C4-2B (cell line): ENCODE measurements at regions not wholly inside any gene's neighbourhood (a gene's known extent, or its start where the extent isn't known, plus 50 kb on each side); places are given as distances from the start of the nearest gene placed in this dataset.

ENCODE experiments used
- CTCF ChIP-seq: fragments of 450-650 bp; conservative IDR thresholded peaks from 2 replicates; pipeline ENCODE4 v1.5.1; 2017; ENCODE audit warnings: mild to moderate bottlenecking
- ZFX ChIP-seq: fragments of 450-650 bp; IDR thresholded peaks from 2 replicates; pipeline ENCODE4 v1.6.1; 2017

DNA sequence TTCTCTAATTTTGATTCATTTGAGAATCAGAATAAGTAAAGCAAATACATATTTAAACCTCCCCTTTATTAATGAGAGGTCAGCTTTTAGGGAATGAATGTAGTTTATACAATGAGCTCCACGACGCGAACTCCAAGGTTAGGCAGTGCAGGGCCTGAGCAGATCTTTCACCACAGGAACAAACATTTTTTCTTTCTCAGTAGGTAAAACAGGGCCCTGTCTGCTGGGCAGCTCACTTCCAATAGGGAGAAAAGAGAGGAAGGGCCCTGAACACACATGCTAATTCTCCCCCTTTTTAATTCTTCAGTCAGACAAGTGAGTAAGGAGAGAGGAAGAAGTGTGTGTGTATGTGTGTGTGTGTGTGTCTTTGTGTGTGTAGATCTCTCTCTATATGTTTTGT lies 682.4 kb upstream of the TMEFF2 start:
- TF ChIP-seq CTCF (no peak), ZFX (no peak)
